SKM-1 treated with dmso at 0.1 percent for 144 hours (cell line): ENCODE measurements at regions not wholly inside any gene's neighbourhood (a gene's known extent, or its start where the extent isn't known, plus 50 kb on each side); places are given as distances from the start of the nearest gene placed in this dataset.
"Not testable (repeated sequence)": the region's sequence is repeated elsewhere in the genome, so short reads cannot be mapped to it uniquely, and the experiment has no call there.

Experiments used
- DNase-seq: peaks from one replicate; lab custom pipeline; 2025; ENCODE audit not compliant: unreplicated experiment; lab: John Stamatoyannopoulos, UW

- DNase-seq, result no peak
Measured at GRCh38 chrX:3550871-3551270, 162.6 kb downstream of the PRKX start.

GRCh38 chrX:3550160-3550751 is 163.2 kb downstream of the PRKX start:
- DNase-seq, result peak; percentile 29

- DNase-seq, result peak; percentile 0
Measured at GRCh38 chrX:3549411-3549911, 164.0 kb downstream of the PRKX start.

- DNase-seq, result peak; percentile 11
Measured at GRCh38 chrX:3548765-3549391, 164.6 kb downstream of the PRKX start.

- DNase-seq, result no peak
Measured at GRCh38 chrX:3545901-3546300, 167.5 kb downstream of the PRKX start.

- no peak for DNase-seq
Measured at GRCh38 chrX:3541336-3541735, 172.1 kb downstream of the PRKX start.

GRCh38 chrX:3540105-3540504 is 173.3 kb downstream of the PRKX start:
- no peak for DNase-seq

GRCh38 chrX:3532581-3533085 is 180.8 kb downstream of the PRKX start:
- no peak for DNase-seq

GRCh38 chrX:3531435-3531834 is 182.0 kb downstream of the PRKX start:
- DNase-seq, result not testable (repeated sequence)

- no peak for DNase-seq
Measured at GRCh38 chrX:3529466-3530010, 183.1 kb upstream of the MXRA5 start.

- no peak for DNase-seq
Measured at GRCh38 chrX:3527811-3528210, 181.4 kb upstream of the MXRA5 start.

- no peak for DNase-seq
Measured at GRCh38 chrX:3527166-3527565, 180.7 kb upstream of the MXRA5 start.

GRCh38 chrX:3526731-3527130 is 180.3 kb upstream of the MXRA5 start:
- no peak for DNase-seq

GRCh38 chrX:3526071-3526470 is 179.6 kb upstream of the MXRA5 start:
- no peak for DNase-seq

GRCh38 chrX:3522101-3522650 is 175.7 kb upstream of the MXRA5 start:
- no peak for DNase-seq

GRCh38 chrX:3521396-3521795 is 174.9 kb upstream of the MXRA5 start:
- DNase-seq, result no peak

GRCh38 chrX:3520982-3521381 is 174.5 kb upstream of the MXRA5 start:
- no peak for DNase-seq

GRCh38 chrX:3520458-3520857 is 174.0 kb upstream of the MXRA5 start:
- no peak for DNase-seq

GRCh38 chrX:3519384-3519783 is 172.9 kb upstream of the MXRA5 start:
- DNase-seq, result not testable (repeated sequence)

- peak; percentile 6 for DNase-seq
Measured at GRCh38 chrX:3518870-3519269, 172.4 kb upstream of the MXRA5 start.

GRCh38 chrX:3516051-3516541 is 169.6 kb upstream of the MXRA5 start:
- no peak for DNase-seq

GRCh38 chrX:3514996-3515395 is 168.5 kb upstream of the MXRA5 start:
- DNase-seq, result no peak
